Keratinocyte (primary cell): ENCODE measurements at regions not wholly inside any gene's neighbourhood (a gene's known extent, or its start where the extent isn't known, plus 50 kb on each side); places are given as distances from the start of the nearest gene placed in this dataset.

ENCODE experiments used
- CTCF ChIP-seq, 3 experiments: IDR thresholded peaks in 1 of 3; conservative IDR thresholded peaks in 1 of 3; optimal IDR thresholded peaks in 1 of 3; 2 replicates in 2 of 3; 3 replicates in 1 of 3; pipeline versions ENCODE3 to v1.5.1; 2011; ENCODE audit warnings: low read length in 3 of 3, mild to moderate bottlenecking in 3 of 3, moderate library complexity in 2 of 3, control low read depth in 1 of 3, inconsistent platforms in 1 of 3; ENCODE audit not compliant: insufficient read depth in 2 of 3; ENCODE audit errors: extremely low read depth in 1 of 3
- EZH2 ChIP-seq: IDR thresholded peaks from one replicate; pipeline ENCODE4 v1.6.1; 2012; ENCODE audit warnings: inconsistent platforms, mild to moderate bottlenecking, low read length, moderate library complexity

DNA sequence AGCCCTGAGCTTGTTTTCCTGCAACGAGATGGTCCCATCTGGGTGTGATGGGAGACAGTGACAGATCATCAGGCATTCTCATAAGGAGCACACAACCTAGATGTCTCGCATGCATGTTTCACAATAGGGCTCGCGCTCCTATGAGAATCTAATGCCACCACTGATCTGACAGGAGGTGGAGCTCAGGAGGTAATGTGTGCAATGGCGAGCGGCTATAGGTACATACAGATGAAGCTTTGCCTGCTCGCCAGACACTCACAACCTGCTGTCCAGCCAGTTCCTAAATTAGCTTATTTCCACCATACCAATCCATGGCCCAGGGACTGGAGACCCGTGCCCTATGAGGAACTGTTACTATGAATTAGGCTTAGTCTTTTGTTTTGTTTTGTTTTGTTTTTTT, 55.3 kb upstream of the SLC30A5 start:
- TF ChIP-seq CTCF (optimal IDR thresholded peaks at IDR 0.05 in 1 of 3, IDR thresholded peaks at IDR 0.05 in 1 of 3, conservative IDR thresholded peaks at IDR 0.05 in 1 of 3; ENCODE audit: extremely low read depth in 1 of 3, insufficient read depth in 2 of 3, low read length in 3 of 3) (no peak), EZH2 (no peak)
